IMR-90 (cell line): ENCODE measurements at regions not wholly inside any gene's neighbourhood (a gene's known extent, or its start where the extent isn't known, plus 50 kb on each side); places are given as distances from the start of the nearest gene placed in this dataset.

ENCODE experiments used
- ATAC-seq: fragments of 200-7000 bp; cut with Tn5 transposase; 2 replicates; pipeline ENCODE4 v1.9.1; 2020; ENCODE audit warnings: low read depth, mild to moderate bottlenecking, moderate library complexity
- BruUV-seq: library from RNA; stranded (reverse); fragments of 400-500 nt; replicated peaks from 2 replicates; lab custom pipeline; 2021; lab: Mats Ljungman, UMichigan
- CTCF ChIA-PET: fragments of 300-600 bp; formaldehyde crosslinking; extraction: SDS; loops from one replicate; lab custom pipeline; 2021; ENCODE audit warnings: antibody characterized with exemption; lab: Yijun Ruan, JAX
- POLR2A ChIA-PET: fragments of 300-600 bp; sonication (Branson Sonifier 250); formaldehyde crosslinking; loops from one replicate; lab custom pipeline; 2022; ENCODE audit warnings: antibody characterized with exemption; ENCODE audit not compliant: unreplicated experiment; lab: Charles Lee
- DNase-seq: peaks from one replicate; pipeline ENCODE4 v3.0.0; 2013
- H2AFZ ChIP-seq: replicated peaks from 2 replicates; pipeline ENCODE3; 2013; ENCODE audit warnings: low read length, mild to moderate bottlenecking; ENCODE audit not compliant: poor library complexity
- H2AK5ac ChIP-seq: 2 replicates; pipeline ENCODE4 v1.6.1; 2013; ENCODE audit warnings: low read depth, low read length, inconsistent platforms
- H2AK9ac ChIP-seq: replicated peaks from 2 replicates; pipeline ENCODE3; 2013; ENCODE audit warnings: mild to moderate bottlenecking, low read depth, low read length, moderate library complexity; ENCODE audit not compliant: poor library complexity
- H2BK120ac ChIP-seq: 2 replicates; pipeline ENCODE4 v1.6.1; 2013; ENCODE audit warnings: low read depth, low read length, inconsistent platforms
- H2BK15ac ChIP-seq: 3 replicates; pipeline ENCODE4 v1.6.1; 2013; ENCODE audit warnings: low read depth, low read length, inconsistent platforms
- H2BK20ac ChIP-seq: 2 replicates; pipeline ENCODE4 v1.6.1; 2013; ENCODE audit warnings: low read depth, mild to moderate bottlenecking, inconsistent platforms, low read length, moderate library complexity
- H2BK5ac ChIP-seq: 2 replicates; pipeline ENCODE4 v1.6.1; 2013; ENCODE audit warnings: mild to moderate bottlenecking, low read depth, low read length, inconsistent platforms; ENCODE audit not compliant: poor library complexity, severe bottlenecking
- H3K14ac ChIP-seq: replicated peaks from 2 replicates; pipeline ENCODE4 v1.6.1; 2013; ENCODE audit warnings: low read depth, low read length, inconsistent platforms
- H3K18ac ChIP-seq: 2 replicates; pipeline ENCODE4 v1.6.1; 2013; ENCODE audit warnings: low read depth, low read length, control low read depth
- H3K23ac ChIP-seq: 2 replicates; pipeline ENCODE4 v1.6.1; 2013; ENCODE audit warnings: low read depth, low read length, inconsistent platforms
- H3K27ac ChIP-seq: 2 replicates; pipeline ENCODE4 v1.5.1; 2013; ENCODE audit warnings: mild to moderate bottlenecking, control low read depth, low read length; ENCODE audit not compliant: insufficient read depth
- H3K27me3 ChIP-seq: 2 replicates; pipeline ENCODE4 v1.6.1; 2013; ENCODE audit warnings: low read length; ENCODE audit not compliant: control insufficient read depth, insufficient read depth
- H3K36me3 ChIP-seq: 2 replicates; pipeline ENCODE4 v1.6.1; 2013; ENCODE audit warnings: low read length, mixed read lengths; ENCODE audit not compliant: control insufficient read depth, insufficient read depth
- H3K4ac ChIP-seq: 2 replicates; pipeline ENCODE4 v1.6.1; 2013; ENCODE audit warnings: low read depth, low read length, inconsistent platforms
- H3K4me1 ChIP-seq: 2 replicates; pipeline ENCODE4 v1.6.1; 2013; ENCODE audit warnings: low read length, mixed read lengths; ENCODE audit not compliant: control insufficient read depth, insufficient read depth
- H3K4me2 ChIP-seq: 2 replicates; pipeline ENCODE4 v1.6.1; 2013; ENCODE audit warnings: low read depth, mild to moderate bottlenecking, control low read depth, low read length, moderate library complexity
- H3K4me3 ChIP-seq: 2 replicates; pipeline ENCODE4 v1.5.1; 2013; ENCODE audit warnings: low read depth, mild to moderate bottlenecking, control low read depth, low read length, moderate library complexity; ENCODE audit not compliant: insufficient read depth
- H3K56ac ChIP-seq: 2 replicates; pipeline ENCODE4 v1.6.1; 2013; ENCODE audit warnings: low read length, inconsistent platforms; ENCODE audit not compliant: insufficient read depth; ENCODE audit errors: extremely low read depth
- H3K79me1 ChIP-seq, 2 experiments: 2 replicates each; pipeline ENCODE4 v1.6.1; 2013; ENCODE audit warnings: low read length in 2 of 2, inconsistent platforms in 1 of 2, low read depth in 1 of 2
- H3K9ac ChIP-seq: 2 replicates; pipeline ENCODE4 v1.6.1; 2013; ENCODE audit warnings: low read depth, low read length, control low read depth
- H3K9me1 ChIP-seq: 2 replicates; pipeline ENCODE4 v1.6.1; 2013; ENCODE audit warnings: low read length, inconsistent platforms; ENCODE audit not compliant: insufficient read depth
- H3K9me3 ChIP-seq: 2 replicates; pipeline ENCODE4 v1.6.1; 2013; ENCODE audit warnings: low read length; ENCODE audit not compliant: control insufficient read depth, insufficient read depth
- H4K20me1 ChIP-seq: 2 replicates; pipeline ENCODE4 v1.6.1; 2013; ENCODE audit warnings: low read length, inconsistent platforms; ENCODE audit not compliant: insufficient read depth
- H4K5ac ChIP-seq: 2 replicates; pipeline ENCODE4 v1.6.1; 2013; ENCODE audit warnings: mild to moderate bottlenecking, low read depth, low read length, control low read depth
- H4K8ac ChIP-seq, 2 experiments: 2 replicates each; pipeline ENCODE4 v1.6.1; 2013; ENCODE audit warnings: low read depth in 2 of 2, low read length in 2 of 2, control low read depth in 1 of 2, inconsistent platforms in 1 of 2
- H4K91ac ChIP-seq: 2 replicates; pipeline ENCODE4 v1.6.1; 2013; ENCODE audit warnings: low read depth, low read length, inconsistent platforms; ENCODE audit not compliant: insufficient read depth
- BHLHE40 ChIP-seq: fragments of 150-350 bp; IDR thresholded peaks from 2 replicates; pipeline ENCODE4 v1.6.1; 2016; ENCODE audit warnings: mild to moderate bottlenecking, low read depth, low read length
- CEBPB ChIP-seq: IDR thresholded peaks from 2 replicates; pipeline ENCODE4 v1.6.1; 2012; ENCODE audit warnings: low read depth, low read length, improper control_type of control experiment
- CHD1 ChIP-seq: IDR thresholded peaks from 2 replicates; pipeline ENCODE4 v1.6.1; 2012; ENCODE audit warnings: low read depth, low read length, improper control_type of control experiment
- CTCF ChIP-seq: conservative IDR thresholded peaks from 2 replicates; pipeline ENCODE4 v1.5.1; 2012; ENCODE audit warnings: mild to moderate bottlenecking, low read depth, low read length, improper control_type of control experiment
- FOS ChIP-seq: fragments of 150-350 bp; IDR thresholded peaks from 2 replicates; pipeline ENCODE4 v1.6.1; 2016; ENCODE audit warnings: low read depth, low read length
- MAFK ChIP-seq: IDR thresholded peaks from 2 replicates; pipeline ENCODE4 v1.6.1; 2012; ENCODE audit warnings: low read depth, low read length, improper control_type of control experiment
- MAZ ChIP-seq: IDR thresholded peaks from 2 replicates; pipeline ENCODE4 v1.6.1; 2012; ENCODE audit warnings: low read depth, mild to moderate bottlenecking, low read length, improper control_type of control experiment, moderate library complexity, borderline replicate concordance
- MXI1 ChIP-seq: IDR thresholded peaks from 2 replicates; pipeline ENCODE4 v1.6.1; 2012; ENCODE audit warnings: low read depth, mild to moderate bottlenecking, low read length, moderate library complexity, borderline replicate concordance
- NFE2L2 ChIP-seq: fragments of 150-350 bp; IDR thresholded peaks from 2 replicates; pipeline ENCODE4 v1.6.1; 2016; ENCODE audit warnings: low read depth, mild to moderate bottlenecking, low read length
- POLR2A ChIP-seq: IDR thresholded peaks from 2 replicates; pipeline ENCODE4 v1.6.1; 2012; ENCODE audit warnings: mild to moderate bottlenecking, low read depth, low read length
- RAD21 ChIP-seq: IDR thresholded peaks from 2 replicates; pipeline ENCODE4 v1.6.1; 2012; ENCODE audit warnings: low read length, improper control_type of control experiment
- RCOR1 ChIP-seq: IDR thresholded peaks from 2 replicates; pipeline ENCODE4 v1.6.1; 2012; ENCODE audit warnings: mild to moderate bottlenecking, low read length, improper control_type of control experiment; ENCODE audit not compliant: insufficient replicate concordance
- RFX5 ChIP-seq: IDR thresholded peaks from 2 replicates; pipeline ENCODE4 v1.8.0; 2012; ENCODE audit warnings: low read depth, mild to moderate bottlenecking, low read length, moderate library complexity
- SMC3 ChIP-seq: fragments of 150-350 bp; IDR thresholded peaks from 2 replicates; pipeline ENCODE4 v1.6.1; 2016; ENCODE audit warnings: low read depth, mild to moderate bottlenecking, antibody characterized with exemption, low read length, moderate library complexity
- WGBS, 2 experiments: methylation state at CpG; one replicate each; pipeline versions ENCODE4 v1.1.5 to v1.1.7; 2013; ENCODE audit warnings: missing lambda C conversion rate in 2 of 2; ENCODE audit not compliant: insufficient read length in 1 of 2; ENCODE audit errors: extremely low coverage in 2 of 2; 5-methylcytosine and 5-hydroxymethylcytosine counted together
- dilution Hi-C: fragments of 300-500 bp; cut with HindIII; formaldehyde crosslinking; loops from one replicate; pipeline ENCODE4 v1.14.3; 2018; ENCODE audit warnings: low sequenced_read_pairs; ENCODE audit not compliant: unreplicated experiment
- in situ Hi-C: fragments of 300-500 bp; cut with MboI; formaldehyde crosslinking; loops from 3 replicates; pipeline ENCODE4 v1.14.3; 2019; ENCODE audit warnings: low sequenced_read_pairs, inconsistent platforms, mixed read lengths
- intact Hi-C: fragments of 100-400 bp; cut with micrococcal nuclease; formaldehyde crosslinking; loops from 2 replicates; pipeline ENCODE4 v1.10.0; 2022
- TF ChIP-seq, protein P1 (sequence below): fragments of 150-350 bp; IDR thresholded peaks from 2 replicates; pipeline ENCODE4 v1.6.1; 2016; ENCODE audit warnings: low read depth, mild to moderate bottlenecking, low read length, moderate library complexity, borderline replicate concordance
- TF ChIP-seq, protein P2 (sequence below): fragments of 150-350 bp; IDR thresholded peaks from 2 replicates; pipeline ENCODE4 v1.6.1; 2017; ENCODE audit warnings: mild to moderate bottlenecking, antibody characterized with exemption, low read length, low read depth

DNA sequence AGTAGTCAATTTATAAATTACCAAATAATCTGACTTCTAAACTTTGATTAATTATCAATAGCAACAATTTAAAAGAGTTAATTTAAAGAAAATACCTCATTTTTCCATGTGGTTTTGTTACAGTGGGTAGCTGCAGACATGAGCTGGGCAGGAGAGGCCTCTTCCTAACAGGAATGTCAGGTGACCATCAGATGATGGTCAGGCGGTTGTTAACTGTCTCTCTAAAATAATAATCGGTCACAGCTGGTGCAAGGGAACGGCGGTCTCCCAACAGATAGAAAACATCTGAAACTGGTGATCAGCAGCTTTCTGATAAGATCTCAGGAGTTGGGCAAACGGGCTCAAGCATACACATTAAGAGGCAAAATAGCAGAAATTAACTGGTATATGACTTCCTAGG lies 342.7 kb upstream of the CYLC2 start:
- DNase-seq (no peak), ATAC-seq (no peak)
- Histone ChIP-seq H3K4ac (no peak overlapping the region), H2BK20ac (no peak overlapping the region), H2BK5ac (no peak overlapping the region), H4K20me1 (no peaks in the 10 kb centered on the region), H3K9me1 (no peaks in the 10 kb centered on the region), H4K8ac (no peak overlapping the region), H3K79me1 (no peaks in the 10 kb centered on the region), H4K5ac (no peak overlapping the region), H3K9me3 (peaks cover 2% of the 10 kb centered on the region), H3K27ac (no peak overlapping the region), H3K9ac (no peak overlapping the region), H3K18ac (no peak overlapping the region), H4K91ac (no peak overlapping the region), H2AK9ac (no peak overlapping the region), H3K14ac (no peak overlapping the region), H3K4me3 (no peak overlapping the region), H3K36me3 (no peaks in the 10 kb centered on the region), H3K27me3 (no peaks in the 10 kb centered on the region), H3K4me2 (no peak overlapping the region), H2BK15ac (no peak overlapping the region), H3K56ac (no peak overlapping the region), H2AFZ (no peak overlapping the region), H3K4me1 (no peaks in the 10 kb centered on the region), H2BK120ac (no peak overlapping the region), H3K23ac (no peak overlapping the region), H2AK5ac (no peak overlapping the region)
- CTCF ChIA-PET, result no interaction called here
- no TSS peak for BruUV-seq
- dilution Hi-C loops (no loop called here), in situ Hi-C loops (no loop called here), intact Hi-C loops (no loop called here)
- TF ChIP-seq RAD21 (no peak), NFE2L2 (no peak), MXI1 (no peak), CHD1 (no peak), POLR2A (no peak), BHLHE40 (no peak), SMC3 (no peak), RFX5 (no peak), RCOR1 (no peak), MAZ (no peak), CTCF (no peak), CEBPB (no peak), MAFK (no peak), FOS (no peak)
- TF ChIP-seq, protein P1, sequence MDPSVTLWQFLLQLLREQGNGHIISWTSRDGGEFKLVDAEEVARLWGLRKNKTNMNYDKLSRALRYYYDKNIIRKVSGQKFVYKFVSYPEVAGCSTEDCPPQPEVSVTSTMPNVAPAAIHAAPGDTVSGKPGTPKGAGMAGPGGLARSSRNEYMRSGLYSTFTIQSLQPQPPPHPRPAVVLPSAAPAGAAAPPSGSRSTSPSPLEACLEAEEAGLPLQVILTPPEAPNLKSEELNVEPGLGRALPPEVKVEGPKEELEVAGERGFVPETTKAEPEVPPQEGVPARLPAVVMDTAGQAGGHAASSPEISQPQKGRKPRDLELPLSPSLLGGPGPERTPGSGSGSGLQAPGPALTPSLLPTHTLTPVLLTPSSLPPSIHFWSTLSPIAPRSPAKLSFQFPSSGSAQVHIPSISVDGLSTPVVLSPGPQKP, result no peak
- TF ChIP-seq, protein P2, sequence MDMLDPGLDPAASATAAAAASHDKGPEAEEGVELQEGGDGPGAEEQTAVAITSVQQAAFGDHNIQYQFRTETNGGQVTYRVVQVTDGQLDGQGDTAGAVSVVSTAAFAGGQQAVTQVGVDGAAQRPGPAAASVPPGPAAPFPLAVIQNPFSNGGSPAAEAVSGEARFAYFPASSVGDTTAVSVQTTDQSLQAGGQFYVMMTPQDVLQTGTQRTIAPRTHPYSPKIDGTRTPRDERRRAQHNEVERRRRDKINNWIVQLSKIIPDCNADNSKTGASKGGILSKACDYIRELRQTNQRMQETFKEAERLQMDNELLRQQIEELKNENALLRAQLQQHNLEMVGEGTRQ, result no peak
- 15% methylated on average over 2 of the region's 5 CpGs; no CpG with 5 or more reads in 1 of the 2 experiments for WGBS, 2 experiments
- POLR2A ChIA-PET, result no interaction called here
